HEK293 (cell line): ENCODE measurements at regions not wholly inside any gene's neighbourhood (a gene's known extent, or its start where the extent isn't known, plus 50 kb on each side); places are given as distances from the start of the nearest gene placed in this dataset.

ENCODE experiments used
- CTCF ChIA-PET: fragments of 350-600 bp; formaldehyde crosslinking; extraction: SDS; loops from one replicate; lab custom pipeline; 2021; ENCODE audit warnings: antibody characterized with exemption; lab: Yijun Ruan, JAX
- POLR2A ChIA-PET: fragments of 300-600 bp; formaldehyde crosslinking; extraction: SDS; loops from one replicate; lab custom pipeline; 2020; ENCODE audit warnings: antibody characterized with exemption, inconsistent platforms; lab: Yijun Ruan, JAX
- H3K27ac ChIP-seq: fragments of 200-500 bp; sonication (Bioruptor generic); 2 replicates; pipeline ENCODE4 v1.5.1; 2014; ENCODE audit warnings: low read depth, low read length, control low read depth, inconsistent platforms; ENCODE audit errors: extremely low read depth
- H3K36me3 ChIP-seq, 2 experiments: fragments of 200-500 bp in 1 of 2; sonication (Bioruptor generic) in 1 of 2; 1 replicate in 1 of 2; 2 replicates in 1 of 2; pipeline ENCODE4 v1.5.1; 2014 to 2017; ENCODE audit warnings: inconsistent platforms in 2 of 2, low read length in 2 of 2; ENCODE audit not compliant: control insufficient read depth in 2 of 2, insufficient read depth in 1 of 2
- H3K4me1 ChIP-seq: fragments of 200-500 bp; sonication (Bioruptor generic); 2 replicates; pipeline ENCODE4 v1.5.1; 2014; ENCODE audit warnings: mild to moderate bottlenecking, low read length, inconsistent platforms; ENCODE audit not compliant: control insufficient read depth, insufficient read depth
- H3K4me3 ChIP-seq: 2 replicates; pipeline ENCODE4 v1.5.1; 2011; ENCODE audit warnings: low read depth, mild to moderate bottlenecking, control low read depth, low read length, moderate library complexity
- H3K9me3 ChIP-seq: fragments of 200-500 bp; sonication (Bioruptor generic); 2 replicates; pipeline ENCODE4 v1.5.1; 2014; ENCODE audit warnings: low read depth, low read length, inconsistent platforms; ENCODE audit not compliant: control insufficient read depth, insufficient read depth
- GLIS2 ChIP-seq: fragments of 450-650 bp; formaldehyde crosslinking; IDR thresholded peaks from 2 replicates; pipeline ENCODE4 v1.5.1; 2016; ENCODE audit warnings: missing biosample characterization, missing genetic modification characterization
- HOXA7 ChIP-seq: sonication (generic); formaldehyde crosslinking; IDR thresholded peaks from 2 replicates; pipeline ENCODE4 v1.8.1; 2022; ENCODE audit warnings: missing genetic modification reagents, borderline replicate concordance
- ZBTB7A ChIP-seq: fragments of 450-650 bp; formaldehyde crosslinking; IDR thresholded peaks from 2 replicates; pipeline ENCODE4 v1.5.1; 2016; ENCODE audit warnings: low read depth, missing biosample characterization, missing genetic modification characterization
- ZFP41 ChIP-seq: fragments of 450-650 bp; formaldehyde crosslinking; IDR thresholded peaks from 2 replicates; pipeline ENCODE4 v1.5.1; 2016; ENCODE audit warnings: missing biosample characterization, missing genetic modification characterization, borderline replicate concordance
- ZNF138 ChIP-seq: fragments of 450-650 bp; formaldehyde crosslinking; IDR thresholded peaks from 2 replicates; pipeline ENCODE4 v1.5.1; 2016; ENCODE audit warnings: missing biosample characterization, missing genetic modification characterization, borderline replicate concordance
- ZNF211 ChIP-seq: fragments of 450-650 bp; formaldehyde crosslinking; IDR thresholded peaks from 2 replicates; pipeline ENCODE4 v1.5.1; 2016; ENCODE audit warnings: low read depth, missing biosample characterization, missing genetic modification characterization
- ZNF214 ChIP-seq: fragments of 450-650 bp; formaldehyde crosslinking; IDR thresholded peaks from 2 replicates; pipeline ENCODE4 v1.5.1; 2017; ENCODE audit warnings: missing biosample characterization, mild to moderate bottlenecking, missing genetic modification characterization, borderline replicate concordance
- ZNF223 ChIP-seq: fragments of 450-650 bp; formaldehyde crosslinking; IDR thresholded peaks from 2 replicates; pipeline ENCODE4 v1.5.1; 2016; ENCODE audit warnings: missing biosample characterization, missing genetic modification characterization
- ZNF354C ChIP-seq: fragments of 450-650 bp; formaldehyde crosslinking; IDR thresholded peaks from 2 replicates; pipeline ENCODE4 v1.5.1; 2016; ENCODE audit warnings: missing biosample characterization, missing genetic modification characterization, low read depth, borderline replicate concordance
- ZNF37A ChIP-seq: fragments of 450-650 bp; IDR thresholded peaks from 2 replicates; pipeline ENCODE4 v1.5.1; 2018; ENCODE audit warnings: missing biosample characterization, missing genetic modification characterization
- ZNF426 ChIP-seq: fragments of 450-650 bp; formaldehyde crosslinking; IDR thresholded peaks from 2 replicates; pipeline ENCODE4 v1.5.1; 2017; ENCODE audit warnings: missing biosample characterization, missing genetic modification characterization, mild to moderate bottlenecking, inconsistent platforms, moderate library complexity
- ZNF571 ChIP-seq: fragments of 450-650 bp; formaldehyde crosslinking; IDR thresholded peaks from 2 replicates; pipeline ENCODE4 v1.5.0; 2017; ENCODE audit warnings: missing biosample characterization, missing genetic modification characterization
- ZNF747 ChIP-seq: fragments of 450-650 bp; formaldehyde crosslinking; IDR thresholded peaks from 2 replicates; pipeline ENCODE4 v1.5.1; 2016; ENCODE audit warnings: missing biosample characterization, missing genetic modification characterization
- ZNF768 ChIP-seq: fragments of 450-650 bp; formaldehyde crosslinking; IDR thresholded peaks from 2 replicates; pipeline ENCODE4 v1.5.1; 2018; ENCODE audit warnings: missing biosample characterization, mild to moderate bottlenecking, missing genetic modification characterization
- ZNF777 ChIP-seq: fragments of 450-650 bp; formaldehyde crosslinking; IDR thresholded peaks from 2 replicates; pipeline ENCODE4 v1.5.1; 2017; ENCODE audit warnings: missing biosample characterization, missing genetic modification characterization, borderline replicate concordance
- TF ChIP-seq, protein P1 (sequence below): fragments of 450-650 bp; formaldehyde crosslinking; IDR thresholded peaks from 2 replicates; pipeline ENCODE4 v1.5.1; 2016; ENCODE audit warnings: missing biosample characterization, missing genetic modification characterization
- TF ChIP-seq, protein P2 (sequence below): fragments of 450-650 bp; formaldehyde crosslinking; IDR thresholded peaks from 2 replicates; pipeline ENCODE4 v1.5.1; 2016; ENCODE audit warnings: missing biosample characterization, missing genetic modification characterization, borderline replicate concordance
- TF ChIP-seq, protein P3 (sequence below): fragments of 450-650 bp; IDR thresholded peaks from 2 replicates; pipeline ENCODE4 v1.5.1; 2018; ENCODE audit warnings: missing biosample characterization, mild to moderate bottlenecking, missing genetic modification characterization
- TF ChIP-seq, protein P4 (sequence below): fragments of 450-650 bp; formaldehyde crosslinking; IDR thresholded peaks from 2 replicates; pipeline ENCODE4 v1.5.1; 2017; ENCODE audit warnings: missing biosample characterization, missing genetic modification characterization

DNA sequence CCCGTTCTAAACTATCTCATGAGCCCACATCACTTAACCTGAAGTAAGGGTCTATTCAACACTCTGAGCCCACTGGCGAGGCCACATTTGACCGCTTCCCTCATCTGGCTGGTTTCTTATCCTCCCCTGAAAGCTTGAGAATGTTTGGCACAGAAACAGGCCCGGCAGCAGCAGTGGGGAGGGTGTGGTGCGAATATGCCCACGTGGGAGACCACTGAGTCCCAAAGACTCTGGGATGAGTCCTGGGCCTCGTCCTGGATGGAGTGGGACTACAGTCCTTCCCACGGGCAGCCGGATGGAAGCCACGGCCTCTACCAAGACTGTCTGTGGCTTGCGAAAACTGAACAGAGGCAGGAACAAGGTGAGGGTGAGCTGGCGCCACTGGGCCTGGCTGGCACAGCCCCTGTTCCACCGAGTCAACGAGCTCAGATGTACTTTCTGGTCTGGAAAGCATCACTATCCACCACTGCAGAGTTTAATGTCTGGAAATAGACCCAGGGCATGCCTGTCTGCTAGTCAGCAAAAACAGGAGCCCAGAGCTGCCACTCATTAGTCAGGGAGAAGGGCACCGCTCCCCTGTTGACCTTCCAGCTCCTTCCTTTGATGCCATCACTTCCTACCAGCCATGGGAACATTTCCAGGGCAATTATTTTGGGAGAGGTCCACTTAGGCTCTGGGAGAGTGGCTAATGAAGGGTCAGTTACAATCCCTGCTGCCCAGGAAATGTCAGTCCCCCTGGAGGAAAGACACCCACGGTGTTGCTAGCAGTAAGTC lies 386.6 kb downstream of the MATN1 start:
- Histone ChIP-seq H3K36me3 (no peaks in the 10 kb centered on the region; a peak in 1 of 3 replicates), H3K9me3 (no peaks in the 10 kb centered on the region), H3K27ac (no peak overlapping the region)
- CTCF ChIA-PET, result interaction anchor here (1.1 kb wide), 1 partner anchor 44 kb away, joined by 5 read pairs; no protein-coding TSS in a partner anchor
- TF ChIP-seq GLIS2 (tag by site-specific recombination), result no peak
- no peak for TF ChIP-seq ZFP41 (tag by site-specific recombination)
- TF ChIP-seq ZNF747, result no peak
- TF ChIP-seq, protein P1, sequence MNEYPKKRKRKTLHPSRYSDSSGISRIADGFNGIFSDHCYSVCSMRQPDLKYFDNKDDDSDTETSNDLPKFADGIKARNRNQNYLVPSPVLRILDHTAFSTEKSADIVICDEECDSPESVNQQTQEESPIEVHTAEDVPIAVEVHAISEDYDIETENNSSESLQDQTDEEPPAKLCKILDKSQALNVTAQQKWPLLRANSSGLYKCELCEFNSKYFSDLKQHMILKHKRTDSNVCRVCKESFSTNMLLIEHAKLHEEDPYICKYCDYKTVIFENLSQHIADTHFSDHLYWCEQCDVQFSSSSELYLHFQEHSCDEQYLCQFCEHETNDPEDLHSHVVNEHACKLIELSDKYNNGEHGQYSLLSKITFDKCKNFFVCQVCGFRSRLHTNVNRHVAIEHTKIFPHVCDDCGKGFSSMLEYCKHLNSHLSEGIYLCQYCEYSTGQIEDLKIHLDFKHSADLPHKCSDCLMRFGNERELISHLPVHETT (tag by site-specific recombination), result no peak
- TF ChIP-seq, protein P2, sequence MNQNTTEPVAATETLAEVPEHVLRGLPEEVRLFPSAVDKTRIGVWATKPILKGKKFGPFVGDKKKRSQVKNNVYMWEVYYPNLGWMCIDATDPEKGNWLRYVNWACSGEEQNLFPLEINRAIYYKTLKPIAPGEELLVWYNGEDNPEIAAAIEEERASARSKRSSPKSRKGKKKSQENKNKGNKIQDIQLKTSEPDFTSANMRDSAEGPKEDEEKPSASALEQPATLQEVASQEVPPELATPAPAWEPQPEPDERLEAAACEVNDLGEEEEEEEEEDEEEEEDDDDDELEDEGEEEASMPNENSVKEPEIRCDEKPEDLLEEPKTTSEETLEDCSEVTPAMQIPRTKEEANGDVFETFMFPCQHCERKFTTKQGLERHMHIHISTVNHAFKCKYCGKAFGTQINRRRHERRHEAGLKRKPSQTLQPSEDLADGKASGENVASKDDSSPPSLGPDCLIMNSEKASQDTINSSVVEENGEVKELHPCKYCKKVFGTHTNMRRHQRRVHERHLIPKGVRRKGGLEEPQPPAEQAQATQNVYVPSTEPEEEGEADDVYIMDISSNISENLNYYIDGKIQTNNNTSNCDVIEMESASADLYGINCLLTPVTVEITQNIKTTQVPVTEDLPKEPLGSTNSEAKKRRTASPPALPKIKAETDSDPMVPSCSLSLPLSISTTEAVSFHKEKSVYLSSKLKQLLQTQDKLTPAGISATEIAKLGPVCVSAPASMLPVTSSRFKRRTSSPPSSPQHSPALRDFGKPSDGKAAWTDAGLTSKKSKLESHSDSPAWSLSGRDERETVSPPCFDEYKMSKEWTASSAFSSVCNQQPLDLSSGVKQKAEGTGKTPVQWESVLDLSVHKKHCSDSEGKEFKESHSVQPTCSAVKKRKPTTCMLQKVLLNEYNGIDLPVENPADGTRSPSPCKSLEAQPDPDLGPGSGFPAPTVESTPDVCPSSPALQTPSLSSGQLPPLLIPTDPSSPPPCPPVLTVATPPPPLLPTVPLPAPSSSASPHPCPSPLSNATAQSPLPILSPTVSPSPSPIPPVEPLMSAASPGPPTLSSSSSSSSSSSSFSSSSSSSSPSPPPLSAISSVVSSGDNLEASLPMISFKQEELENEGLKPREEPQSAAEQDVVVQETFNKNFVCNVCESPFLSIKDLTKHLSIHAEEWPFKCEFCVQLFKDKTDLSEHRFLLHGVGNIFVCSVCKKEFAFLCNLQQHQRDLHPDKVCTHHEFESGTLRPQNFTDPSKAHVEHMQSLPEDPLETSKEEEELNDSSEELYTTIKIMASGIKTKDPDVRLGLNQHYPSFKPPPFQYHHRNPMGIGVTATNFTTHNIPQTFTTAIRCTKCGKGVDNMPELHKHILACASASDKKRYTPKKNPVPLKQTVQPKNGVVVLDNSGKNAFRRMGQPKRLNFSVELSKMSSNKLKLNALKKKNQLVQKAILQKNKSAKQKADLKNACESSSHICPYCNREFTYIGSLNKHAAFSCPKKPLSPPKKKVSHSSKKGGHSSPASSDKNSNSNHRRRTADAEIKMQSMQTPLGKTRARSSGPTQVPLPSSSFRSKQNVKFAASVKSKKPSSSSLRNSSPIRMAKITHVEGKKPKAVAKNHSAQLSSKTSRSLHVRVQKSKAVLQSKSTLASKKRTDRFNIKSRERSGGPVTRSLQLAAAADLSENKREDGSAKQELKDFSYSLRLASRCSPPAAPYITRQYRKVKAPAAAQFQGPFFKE (tag by site-specific recombination), result no peak
- no peak for TF ChIP-seq ZNF777 (tag by site-specific recombination)
- no peak for TF ChIP-seq HOXA7
- no peak for TF ChIP-seq ZNF211 (tag by site-specific recombination)
- no peak for TF ChIP-seq ZNF138 (tag by site-specific recombination)
- no peak for TF ChIP-seq ZNF223 (tag by site-specific recombination)
- no peak for TF ChIP-seq ZNF37A (tag by site-specific recombination)
- TF ChIP-seq, protein P3, sequence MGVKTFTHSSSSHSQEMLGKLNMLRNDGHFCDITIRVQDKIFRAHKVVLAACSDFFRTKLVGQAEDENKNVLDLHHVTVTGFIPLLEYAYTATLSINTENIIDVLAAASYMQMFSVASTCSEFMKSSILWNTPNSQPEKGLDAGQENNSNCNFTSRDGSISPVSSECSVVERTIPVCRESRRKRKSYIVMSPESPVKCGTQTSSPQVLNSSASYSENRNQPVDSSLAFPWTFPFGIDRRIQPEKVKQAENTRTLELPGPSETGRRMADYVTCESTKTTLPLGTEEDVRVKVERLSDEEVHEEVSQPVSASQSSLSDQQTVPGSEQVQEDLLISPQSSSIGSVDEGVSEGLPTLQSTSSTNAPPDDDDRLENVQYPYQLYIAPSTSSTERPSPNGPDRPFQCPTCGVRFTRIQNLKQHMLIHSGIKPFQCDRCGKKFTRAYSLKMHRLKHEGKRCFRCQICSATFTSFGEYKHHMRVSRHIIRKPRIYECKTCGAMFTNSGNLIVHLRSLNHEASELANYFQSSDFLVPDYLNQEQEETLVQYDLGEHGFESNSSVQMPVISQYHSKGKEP (tag by site-specific recombination), result no peak
- TF ChIP-seq ZNF354C (tag by site-specific recombination), result no peak
- TF ChIP-seq, all 188 proteins: peak for 0
- POLR2A ChIA-PET, result interaction anchor here (0.5 kb wide), 1 partner anchor 1583 kb away, joined by 6 read pairs; no protein-coding TSS in a partner anchor
- no peaks in the 10 kb centered on the region for H3K4me1 ChIP-seq
- no peak overlapping the region for H3K4me3 ChIP-seq

DNA sequence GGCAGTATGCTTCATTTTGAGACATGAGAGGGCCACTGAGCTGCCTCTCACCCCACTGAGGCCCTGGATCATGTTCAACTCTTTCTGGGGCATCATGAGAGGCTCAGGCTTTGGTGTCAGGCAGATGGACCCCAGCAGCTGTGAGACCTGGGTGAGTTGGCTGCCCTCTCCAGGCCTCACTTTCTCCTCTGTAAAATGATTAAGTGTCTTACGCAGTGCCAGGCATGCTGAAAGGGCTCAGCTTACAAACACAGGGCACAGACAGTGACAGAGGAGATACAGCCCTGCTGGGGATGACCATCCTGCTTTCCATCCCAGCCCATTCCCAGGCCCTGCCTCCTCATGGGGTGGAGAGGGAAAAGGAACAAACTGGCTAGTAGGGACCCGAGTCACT lies 387.4 kb downstream of the MATN1 start:
- H3K4me3 ChIP-seq, result no peak overlapping the region
- ChIA-PET POLR2A (no interaction called here), CTCF (no interaction called here)
- TF ChIP-seq ZNF426 (tag by site-specific recombination) (no peak), ZNF214 (tag by site-specific recombination) (no peak), ZBTB7A (tag by site-specific recombination) (no peak), ZNF571 (tag by site-specific recombination) (no peak), GLIS2 (tag by site-specific recombination) (no peak), ZNF768 (tag by site-specific recombination) (no peak)
- TF ChIP-seq, protein P4, sequence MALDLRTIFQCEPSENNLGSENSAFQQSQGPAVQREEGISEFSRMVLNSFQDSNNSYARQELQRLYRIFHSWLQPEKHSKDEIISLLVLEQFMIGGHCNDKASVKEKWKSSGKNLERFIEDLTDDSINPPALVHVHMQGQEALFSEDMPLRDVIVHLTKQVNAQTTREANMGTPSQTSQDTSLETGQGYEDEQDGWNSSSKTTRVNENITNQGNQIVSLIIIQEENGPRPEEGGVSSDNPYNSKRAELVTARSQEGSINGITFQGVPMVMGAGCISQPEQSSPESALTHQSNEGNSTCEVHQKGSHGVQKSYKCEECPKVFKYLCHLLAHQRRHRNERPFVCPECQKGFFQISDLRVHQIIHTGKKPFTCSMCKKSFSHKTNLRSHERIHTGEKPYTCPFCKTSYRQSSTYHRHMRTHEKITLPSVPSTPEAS (tag by site-specific recombination), result no peak
- H3K4me1 ChIP-seq, result no peaks in the 10 kb centered on the region
- H3K27ac ChIP-seq, result no peak overlapping the region
- no peaks in the 10 kb centered on the region for H3K9me3 ChIP-seq
- H3K36me3 ChIP-seq, result no peaks in the 10 kb centered on the region; a peak in 1 of 3 replicates
